Chondrocyte (in vitro differentiated cells): ENCODE measurements at regions not wholly inside any gene's neighbourhood (a gene's known extent, or its start where the extent isn't known, plus 50 kb on each side); places are given as distances from the start of the nearest gene placed in this dataset.
"Not testable (repeated sequence)": the region's sequence is repeated elsewhere in the genome, so short reads cannot be mapped to it uniquely, and the experiment has no call there.

Experiments
- DNase-seq: peaks from one replicate; pipeline ENCODE4 v3.0.0; 2021; ENCODE audit warnings: mixed read lengths, low spot score
- H3K27ac Mint-ChIP-seq: one replicate; pipeline ENCODE4 v1.8.0; 2021; ENCODE audit warnings: mild to moderate bottlenecking, moderate library complexity, mixed read lengths; ENCODE audit not compliant: unreplicated experiment
- H3K27me3 Mint-ChIP-seq: 2 replicates; pipeline ENCODE4 v1.8.0; 2021; ENCODE audit warnings: low read depth, mixed read lengths
- H3K36me3 Mint-ChIP-seq: 2 replicates; pipeline ENCODE4 v1.8.0; 2021; ENCODE audit warnings: low read depth, mixed read lengths
- H3K4me1 Mint-ChIP-seq: 2 replicates; pipeline ENCODE4 v1.8.0; 2021; ENCODE audit warnings: low read depth, mild to moderate bottlenecking, mixed read lengths
- H3K4me3 Mint-ChIP-seq: one replicate; pipeline ENCODE4 v1.8.0; 2021; ENCODE audit warnings: mild to moderate bottlenecking, moderate library complexity, mixed read lengths; ENCODE audit not compliant: unreplicated experiment
- H3K9me3 Mint-ChIP-seq: 2 replicates; pipeline ENCODE4 v1.8.0; 2021; ENCODE audit warnings: low read depth, mixed read lengths
- CTCF ChIP-seq: fragments of 200-600 bp; sonication (generic); IDR thresholded peaks from 2 replicates; pipeline ENCODE4 v1.5.0; 2021; ENCODE audit warnings: antibody characterized with exemption, mild to moderate bottlenecking, moderate library complexity

GRCh38 chr6:57966757-57967156 lies 649.3 kb downstream of the PRIM2 start:
- not testable (repeated sequence) for H3K4me3 Mint-ChIP-seq, H3K27ac Mint-ChIP-seq, DNase-seq, H3K4me1 Mint-ChIP-seq, H3K27me3 Mint-ChIP-seq, H3K36me3 Mint-ChIP-seq, H3K9me3 Mint-ChIP-seq

- not testable (repeated sequence) for H3K27me3 Mint-ChIP-seq, H3K9me3 Mint-ChIP-seq, DNase-seq
Measured at GRCh38 chr6:57971956-57972355, 654.5 kb downstream of the PRIM2 start.

GRCh38 chr6:57974653-57975052 lies 657.2 kb downstream of the PRIM2 start:
- no peak overlapping the region for H3K4me3 Mint-ChIP-seq
- H3K36me3 Mint-ChIP-seq = no peaks in the 10 kb centered on the region
- DNase-seq = no peak
- H3K27me3 Mint-ChIP-seq = no peaks in the 10 kb centered on the region
- H3K4me1 Mint-ChIP-seq = no peaks in the 10 kb centered on the region
- no peak overlapping the region for H3K27ac Mint-ChIP-seq
- peaks cover 10% of the 10 kb centered on the region for H3K9me3 Mint-ChIP-seq
- no peak for TF ChIP-seq CTCF

More at GRCh38 chr6:57971956-57972355, 654.5 kb downstream of the PRIM2 start:
- H3K4me3 Mint-ChIP-seq, H3K36me3 Mint-ChIP-seq, H3K27ac Mint-ChIP-seq, H3K4me1 Mint-ChIP-seq: not testable (repeated sequence)

- peaks cover 10% of the 10 kb centered on the region for H3K9me3 Mint-ChIP-seq
- H3K4me1 Mint-ChIP-seq, H3K27ac Mint-ChIP-seq, H3K27me3 Mint-ChIP-seq, H3K36me3 Mint-ChIP-seq, DNase-seq, H3K4me3 Mint-ChIP-seq: not testable (repeated sequence)
Measured at GRCh38 chr6:57975127-57975526, 657.7 kb downstream of the PRIM2 start.

- H3K4me3 Mint-ChIP-seq, H3K27ac Mint-ChIP-seq, H3K27me3 Mint-ChIP-seq, H3K4me1 Mint-ChIP-seq, DNase-seq, H3K36me3 Mint-ChIP-seq: not testable (repeated sequence)
- H3K9me3 Mint-ChIP-seq = peaks cover 10% of the 10 kb centered on the region
Measured at GRCh38 chr6:57976371-57976770, 658.9 kb downstream of the PRIM2 start.

GRCh38 chr6:57983603-57984002 lies 666.2 kb downstream of the PRIM2 start:
- not testable (repeated sequence) for H3K4me3 Mint-ChIP-seq, H3K4me1 Mint-ChIP-seq, H3K27me3 Mint-ChIP-seq, DNase-seq, H3K9me3 Mint-ChIP-seq, H3K27ac Mint-ChIP-seq, H3K36me3 Mint-ChIP-seq

- H3K27me3 Mint-ChIP-seq, H3K9me3 Mint-ChIP-seq, H3K4me3 Mint-ChIP-seq, H3K27ac Mint-ChIP-seq, H3K36me3 Mint-ChIP-seq, H3K4me1 Mint-ChIP-seq, DNase-seq: not testable (repeated sequence)
Measured at GRCh38 chr6:57984575-57984974, 667.1 kb downstream of the PRIM2 start.

GRCh38 chr6:57985734-57986133 lies 668.3 kb downstream of the PRIM2 start:
- H3K27ac Mint-ChIP-seq, H3K9me3 Mint-ChIP-seq, H3K4me1 Mint-ChIP-seq, DNase-seq, H3K27me3 Mint-ChIP-seq, H3K36me3 Mint-ChIP-seq, H3K4me3 Mint-ChIP-seq: not testable (repeated sequence)

- H3K36me3 Mint-ChIP-seq, H3K9me3 Mint-ChIP-seq, H3K27me3 Mint-ChIP-seq, H3K4me3 Mint-ChIP-seq, H3K4me1 Mint-ChIP-seq, H3K27ac Mint-ChIP-seq, DNase-seq: not testable (repeated sequence)
Measured at GRCh38 chr6:57986584-57986983, 669.2 kb downstream of the PRIM2 start.

- not testable (repeated sequence) for H3K4me1 Mint-ChIP-seq, H3K27me3 Mint-ChIP-seq, H3K36me3 Mint-ChIP-seq, DNase-seq, H3K9me3 Mint-ChIP-seq, H3K4me3 Mint-ChIP-seq, H3K27ac Mint-ChIP-seq
Measured at GRCh38 chr6:57989520-57990080, 672.2 kb downstream of the PRIM2 start.

GRCh38 chr6:57998858-57999619 lies 681.6 kb downstream of the PRIM2 start:
- DNase-seq, H3K27ac Mint-ChIP-seq, H3K4me1 Mint-ChIP-seq, H3K36me3 Mint-ChIP-seq, H3K27me3 Mint-ChIP-seq, H3K4me3 Mint-ChIP-seq: not testable (repeated sequence)
- H3K9me3 Mint-ChIP-seq = peaks cover 13% of the 10 kb centered on the region

GRCh38 chr6:58000233-58000632 lies 682.8 kb downstream of the PRIM2 start:
- not testable (repeated sequence) for H3K4me3 Mint-ChIP-seq, H3K4me1 Mint-ChIP-seq, H3K36me3 Mint-ChIP-seq, H3K27me3 Mint-ChIP-seq, DNase-seq, H3K27ac Mint-ChIP-seq
- peaks cover 20% of the 10 kb centered on the region for H3K9me3 Mint-ChIP-seq
